Naive thymus-derived CD8-positive, alpha-beta T cell (primary cell): ENCODE measurements at regions not wholly inside any gene's neighbourhood (a gene's known extent, or its start where the extent isn't known, plus 50 kb on each side); places are given as distances from the start of the nearest gene placed in this dataset.
"Not testable (repeated sequence)": the region's sequence is repeated elsewhere in the genome, so short reads cannot be mapped to it uniquely, and the experiment has no call there.

Source experiments
- ATAC-seq, 2 donors: fragments of 150-1000 bp; cut with Tn5 transposase in 1 of 2; sonication (Bioruptor Pico), chemical (Tn5 transposase) in 1 of 2; 1 replicate in 1 of 2; 2 replicates in 1 of 2; pipeline ENCODE4 v1.10.0; 2021; ENCODE audit warnings: mild to moderate bottlenecking in 2 of 2, moderate library complexity in 2 of 2
- POLR2A ChIA-PET: fragments of 350-600 bp; sonication (Branson Sonifier 250); formaldehyde crosslinking; loops from one replicate; lab custom pipeline; 2021; ENCODE audit warnings: antibody characterized with exemption; lab: Charles Lee
- DNase-seq, 10 donors: peaks; one replicate each; pipeline versions ENCODE4 v3.0.0 to v3.0.0-alpha.2; 2020 to 2022
- H3K27ac Mint-ChIP-seq, 10 donors: one replicate each; pipeline ENCODE4 v1.8.0; 2020 to 2022; ENCODE audit warnings: mild to moderate bottlenecking in 10 of 10, mixed read lengths in 10 of 10, moderate library complexity in 4 of 10, inconsistent platforms in 1 of 10
- H3K27me3 Mint-ChIP-seq, 5 donors: one replicate each; pipeline ENCODE4 v1.8.0; 2021 to 2022; ENCODE audit warnings: mixed read lengths in 5 of 5
- H3K36me3 Mint-ChIP-seq, 3 donors: one replicate each; pipeline ENCODE4 v1.8.0; 2020 to 2022; ENCODE audit warnings: mixed read lengths in 3 of 3, mild to moderate bottlenecking in 2 of 3, inconsistent platforms in 1 of 3
- H3K4me1 Mint-ChIP-seq, 4 donors: one replicate each; pipeline ENCODE4 v1.8.0; 2021 to 2022; ENCODE audit warnings: mixed read lengths in 4 of 4
- H3K4me3 Mint-ChIP-seq, 10 donors: one replicate each; pipeline ENCODE4 v1.8.0; 2020 to 2022; ENCODE audit warnings: mild to moderate bottlenecking in 10 of 10, mixed read lengths in 10 of 10, moderate library complexity in 6 of 10, inconsistent platforms in 1 of 10
- H3K9me3 Mint-ChIP-seq, 9 donors: one replicate each; pipeline ENCODE4 v1.8.0; 2020 to 2022; ENCODE audit warnings: mixed read lengths in 9 of 9, mild to moderate bottlenecking in 3 of 9, inconsistent platforms in 1 of 9, moderate library complexity in 1 of 9

DNA sequence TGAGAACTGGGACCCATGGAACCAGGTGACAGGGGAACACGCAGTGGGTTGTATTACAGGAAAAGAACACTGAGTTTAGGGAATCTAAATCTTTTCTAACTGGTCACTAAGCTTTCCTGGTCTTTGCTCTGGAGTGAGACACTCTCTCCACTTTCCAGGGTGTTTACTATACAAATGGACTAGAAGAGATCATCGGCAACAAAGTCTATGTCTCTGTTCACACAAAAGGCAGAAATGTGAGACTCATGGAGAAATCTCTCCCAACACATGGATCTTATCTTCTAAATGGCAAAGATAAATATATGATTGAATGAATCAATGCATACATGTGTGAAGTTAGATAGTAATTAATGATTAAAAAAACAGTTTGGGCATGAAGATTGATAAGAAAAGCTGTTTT is 101.6 kb upstream of the DPT start:
- H3K4me1 Mint-ChIP-seq = peaks cover 10 to 22% (median 15%) of the 10 kb centered on the region in 4 donors
- ATAC-seq = no peak
- no peak for DNase-seq
- no peak overlapping the region for H3K4me3 Mint-ChIP-seq
- no peaks in the 10 kb centered on the region for H3K9me3 Mint-ChIP-seq
- no peaks in the 10 kb centered on the region for H3K27me3 Mint-ChIP-seq
- H3K27ac Mint-ChIP-seq = no peak overlapping the region
- POLR2A ChIA-PET = no interaction called here
- H3K36me3 Mint-ChIP-seq = no peaks in the 10 kb centered on the region

DNA sequence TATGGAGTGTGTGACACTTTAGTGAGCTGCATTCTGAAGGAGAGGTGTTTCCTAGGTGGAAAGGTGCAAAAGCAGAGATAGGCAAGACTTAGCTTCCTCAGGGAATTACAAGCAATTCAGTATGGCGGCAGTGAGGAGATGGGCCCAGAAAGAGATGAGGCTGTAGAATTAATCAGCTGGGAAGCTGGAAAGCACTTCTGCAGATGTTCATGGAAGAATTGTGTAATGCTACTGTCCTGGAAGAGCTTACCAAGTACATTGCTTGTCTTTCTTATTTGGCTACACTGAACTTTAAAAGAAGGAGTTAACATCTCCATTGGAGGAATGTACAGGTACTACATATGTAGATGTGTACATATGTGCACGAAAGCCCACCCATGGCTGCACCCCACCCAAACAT is 103.7 kb upstream of the DPT start:
- Mint-ChIP-seq H3K36me3 (no peaks in the 10 kb centered on the region), H3K27ac (peak overlapping the region in 2 of 10 donors; percentile 10 to 15), H3K9me3 (peaks cover 0 to 4% (median 0%) of the 10 kb centered on the region in 9 donors), H3K27me3 (no peaks in the 10 kb centered on the region), H3K4me1 (peaks cover 10 to 22% (median 15%) of the 10 kb centered on the region in 4 donors), H3K4me3 (no peak overlapping the region)
- ATAC-seq (no peak), DNase-seq (no peak)
- POLR2A ChIA-PET = no interaction called here

DNA sequence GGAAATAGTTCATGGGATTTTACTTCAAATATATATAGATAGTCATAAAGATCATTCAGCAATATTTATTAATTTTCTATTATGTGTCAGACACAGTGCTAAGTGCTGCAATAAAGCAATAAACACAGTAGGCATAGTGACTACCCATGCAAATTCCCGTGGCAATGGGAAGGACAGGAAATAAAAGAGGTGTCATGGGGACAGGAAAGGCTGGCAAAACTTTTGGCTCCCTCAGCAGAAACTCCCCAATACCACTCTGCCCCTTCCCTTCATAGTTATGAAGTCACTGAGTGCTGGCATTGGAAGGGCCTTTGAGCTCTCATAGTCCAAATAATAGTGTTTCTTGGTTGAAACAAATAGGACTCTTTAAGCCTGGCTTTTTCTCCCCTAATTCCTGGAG is 104.4 kb upstream of the DPT start:
- Mint-ChIP-seq H3K27me3 (no peaks in the 10 kb centered on the region), H3K4me3 (peak overlapping the region in 3 of 10 donors; percentile 47 to 77 (median 50)), H3K9me3 (peaks cover 0 to 4% (median 0%) of the 10 kb centered on the region in 9 donors), H3K4me1 (peaks cover 10 to 22% (median 15%) of the 10 kb centered on the region in 4 donors), H3K27ac (peak overlapping the region in 6 of 10 donors; percentile 11 to 73 (median 62)), H3K36me3 (no peaks in the 10 kb centered on the region)
- peak in 1 of 2 donors; percentile 10 for ATAC-seq
- POLR2A ChIA-PET = no interaction called here
- DNase-seq = no peak

GRCh38 chr1:168833801-168834224 is 104.8 kb upstream of the DPT start:
- H3K4me3 Mint-ChIP-seq = peak overlapping the region in 7 of 10 donors; percentile 13 to 77 (median 50)
- POLR2A ChIA-PET = no interaction called here
- H3K27ac Mint-ChIP-seq = peak overlapping the region; percentile 18 to 73 (median 56)
- peak in 1 of 2 donors; percentile 71 for ATAC-seq
- H3K36me3 Mint-ChIP-seq = no peaks in the 10 kb centered on the region
- peaks cover 10 to 22% (median 15%) of the 10 kb centered on the region in 4 donors for H3K4me1 Mint-ChIP-seq
- H3K27me3 Mint-ChIP-seq = no peaks in the 10 kb centered on the region
- peak in 6 of 10 donors; percentile 2 to 61 (median 20) for DNase-seq
- H3K9me3 Mint-ChIP-seq = peaks cover 0 to 4% (median 0%) of the 10 kb centered on the region in 9 donors

GRCh38 chr1:168834225-168834872 is 105.3 kb upstream of the DPT start:
- H3K27ac Mint-ChIP-seq = peak overlapping the region in 6 of 10 donors; percentile 27 to 73 (median 62)
- no peak for ATAC-seq
- H3K27me3 Mint-ChIP-seq = no peaks in the 10 kb centered on the region
- H3K36me3 Mint-ChIP-seq = no peaks in the 10 kb centered on the region
- POLR2A ChIA-PET = no interaction called here
- no peak for DNase-seq
- peaks cover 10 to 22% (median 15%) of the 10 kb centered on the region in 4 donors for H3K4me1 Mint-ChIP-seq
- peak overlapping the region in 4 of 10 donors; percentile 39 to 77 (median 50) for H3K4me3 Mint-ChIP-seq
- peaks cover 0 to 4% (median 0%) of the 10 kb centered on the region in 9 donors for H3K9me3 Mint-ChIP-seq

GRCh38 chr1:168835176-168835575 is 106.2 kb upstream of the DPT start:
- POLR2A ChIA-PET = no interaction called here
- H3K4me3 Mint-ChIP-seq = no peak overlapping the region
- no peaks in the 10 kb centered on the region for H3K27me3 Mint-ChIP-seq
- no peaks in the 10 kb centered on the region for H3K36me3 Mint-ChIP-seq
- H3K9me3 Mint-ChIP-seq = peaks cover 0 to 4% (median 0%) of the 10 kb centered on the region in 9 donors
- H3K27ac Mint-ChIP-seq = no peak overlapping the region
- ATAC-seq = no peak
- peaks cover 10 to 22% (median 15%) of the 10 kb centered on the region in 4 donors for H3K4me1 Mint-ChIP-seq
- no peak for DNase-seq

GRCh38 chr1:168835791-168836190 is 106.8 kb upstream of the DPT start:
- POLR2A ChIA-PET = no interaction called here
- ATAC-seq (no peak), DNase-seq (no peak)
- Mint-ChIP-seq H3K4me3 (no peak overlapping the region), H3K27me3 (no peaks in the 10 kb centered on the region), H3K36me3 (no peaks in the 10 kb centered on the region), H3K27ac (no peak overlapping the region), H3K4me1 (peaks cover 10 to 22% (median 15%) of the 10 kb centered on the region in 4 donors), H3K9me3 (peaks cover 0 to 4% (median 0%) of the 10 kb centered on the region in 9 donors)

GRCh38 chr1:168836469-168836868 is 107.5 kb upstream of the DPT start:
- POLR2A ChIA-PET = no interaction called here
- Mint-ChIP-seq H3K36me3 (no peaks in the 10 kb centered on the region), H3K9me3 (peaks cover 0 to 4% (median 0%) of the 10 kb centered on the region in 9 donors), H3K27ac (no peak overlapping the region), H3K27me3 (no peaks in the 10 kb centered on the region), H3K4me1 (peaks cover 10 to 22% (median 15%) of the 10 kb centered on the region in 4 donors), H3K4me3 (no peak overlapping the region)
- no peak for ATAC-seq
- no peak for DNase-seq

DNA sequence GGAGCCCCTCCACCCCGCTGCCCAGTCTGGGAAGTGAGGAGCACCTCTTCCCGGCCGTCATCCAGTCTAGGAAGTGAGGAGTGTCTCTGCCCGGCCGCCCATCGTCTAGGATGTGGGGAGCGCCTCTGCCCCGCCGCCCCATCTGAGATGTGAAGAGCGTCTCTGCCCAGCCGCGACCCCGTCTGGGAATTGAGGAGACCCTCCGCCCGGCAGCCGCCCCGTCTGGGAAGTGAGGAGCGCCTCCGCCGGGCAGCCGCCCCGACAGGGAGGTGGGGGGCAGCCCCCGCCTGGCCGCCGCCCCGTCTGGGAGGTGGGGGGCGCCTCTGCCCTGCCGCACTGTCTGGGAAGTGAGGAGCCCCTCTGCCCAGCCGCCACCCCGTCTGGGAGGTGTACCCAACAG is 108.2 kb upstream of the DPT start:
- H3K4me3 Mint-ChIP-seq, DNase-seq, ATAC-seq, H3K27ac Mint-ChIP-seq, H3K27me3 Mint-ChIP-seq, H3K9me3 Mint-ChIP-seq, POLR2A ChIA-PET, H3K36me3 Mint-ChIP-seq: not testable (repeated sequence)
- H3K4me1 Mint-ChIP-seq = peaks cover 10 to 22% (median 15%) of the 10 kb centered on the region in 4 donors

DNA sequence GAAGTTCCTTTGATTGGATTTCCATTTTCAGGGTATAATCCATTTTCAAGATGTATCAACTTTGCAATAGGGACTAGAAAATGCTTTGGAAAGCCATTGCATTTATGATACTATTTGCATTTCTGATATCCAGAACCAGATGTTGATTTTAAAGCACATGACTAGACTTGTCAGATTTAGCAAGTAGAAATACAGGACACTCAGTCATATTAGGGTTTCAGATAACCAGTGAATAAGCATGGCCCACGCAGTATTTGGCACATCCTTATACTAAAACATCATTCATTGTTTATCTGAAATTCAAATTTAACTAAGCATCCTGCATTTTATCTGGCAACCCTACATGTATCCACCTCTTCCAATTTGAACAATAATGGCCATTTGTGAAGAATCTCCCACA is 113.3 kb upstream of the DPT start:
- no peak for ATAC-seq

DNA sequence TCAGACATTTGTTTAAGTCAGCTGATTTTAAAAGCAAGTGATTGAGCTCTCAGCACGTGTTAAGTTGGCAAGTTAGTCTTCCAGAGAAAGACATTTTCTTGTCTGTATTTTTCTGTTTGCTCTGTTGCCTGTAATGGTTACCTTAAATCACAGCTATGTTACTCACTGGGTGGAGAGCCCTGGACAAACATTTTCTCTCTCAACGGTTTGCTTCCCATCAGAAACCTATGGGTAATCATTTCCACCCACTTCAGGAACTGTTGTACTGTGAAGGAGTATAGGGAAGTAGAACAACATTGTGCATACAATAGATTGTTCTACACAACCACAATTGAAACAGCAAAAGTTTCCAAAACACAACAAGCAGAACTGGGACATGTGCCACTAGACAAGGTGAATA is 113.9 kb upstream of the DPT start:
- H3K4me3 Mint-ChIP-seq = no peak overlapping the region
- POLR2A ChIA-PET = no interaction called here
- H3K27me3 Mint-ChIP-seq = peaks cover 0 to 17% (median 4%) of the 10 kb centered on the region in 5 donors
- H3K9me3 Mint-ChIP-seq = no peaks in the 10 kb centered on the region
- no peaks in the 10 kb centered on the region for H3K36me3 Mint-ChIP-seq
- ATAC-seq (no peak), DNase-seq (no peak)
- H3K4me1 Mint-ChIP-seq = no peaks in the 10 kb centered on the region
- no peak overlapping the region for H3K27ac Mint-ChIP-seq

More for the DNA sequence above, 113.3 kb upstream of the DPT start:
- no peak for DNase-seq
- no peaks in the 10 kb centered on the region for H3K36me3 Mint-ChIP-seq
- no peak overlapping the region for H3K27ac Mint-ChIP-seq
- no peak overlapping the region for H3K4me3 Mint-ChIP-seq
- H3K4me1 Mint-ChIP-seq = no peaks in the 10 kb centered on the region
- H3K9me3 Mint-ChIP-seq = no peaks in the 10 kb centered on the region
- peaks cover 0 to 16% (median 4%) of the 10 kb centered on the region in 5 donors for H3K27me3 Mint-ChIP-seq
- POLR2A ChIA-PET = no interaction called here

DNA sequence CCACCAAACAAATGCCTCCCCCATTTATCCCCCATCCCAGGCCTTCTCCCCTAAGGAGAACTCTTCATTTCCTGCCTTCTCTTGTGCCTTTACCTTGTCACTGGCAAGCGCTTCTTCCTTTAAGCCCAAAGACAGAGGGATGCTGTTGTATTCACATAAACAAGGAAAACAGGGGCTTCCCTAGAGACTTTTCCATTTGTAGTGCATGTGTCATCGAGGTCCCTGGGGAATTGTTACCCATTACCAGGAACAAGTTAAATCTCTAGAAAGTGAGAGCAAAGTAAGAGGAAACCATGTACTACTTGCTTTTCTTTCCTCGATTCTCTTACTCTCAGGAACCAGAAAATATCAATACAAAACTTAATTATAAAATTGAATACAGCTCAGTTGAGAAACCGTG is 114.4 kb upstream of the DPT start:
- Mint-ChIP-seq H3K9me3 (no peaks in the 10 kb centered on the region), H3K36me3 (no peaks in the 10 kb centered on the region), H3K4me3 (no peak overlapping the region), H3K4me1 (peaks cover 0 to 1% (median 0%) of the 10 kb centered on the region in 4 donors), H3K27ac (no peak overlapping the region), H3K27me3 (peaks cover 2 to 22% (median 5%) of the 10 kb centered on the region in 5 donors)
- POLR2A ChIA-PET = no interaction called here
- ATAC-seq (no peak), DNase-seq (no peak)

GRCh38 chr1:168843950-168844349 is 114.9 kb upstream of the DPT start:
- no peak for DNase-seq
- no peaks in the 10 kb centered on the region for H3K9me3 Mint-ChIP-seq
- H3K36me3 Mint-ChIP-seq = no peaks in the 10 kb centered on the region
- no peak overlapping the region for H3K4me3 Mint-ChIP-seq
- no peak overlapping the region for H3K27ac Mint-ChIP-seq
- peaks cover 5 to 27% (median 6%) of the 10 kb centered on the region in 5 donors for H3K27me3 Mint-ChIP-seq
- H3K4me1 Mint-ChIP-seq = peaks cover 0 to 3% (median 0%) of the 10 kb centered on the region in 4 donors
- POLR2A ChIA-PET = no interaction called here
- ATAC-seq = no peak
